Inferior parietal cortex (tissue), 1 donor: ENCODE measurements at regions not wholly inside any gene's neighbourhood (a gene's known extent, or its start where the extent isn't known, plus 50 kb on each side); places are given as distances from the start of the nearest gene placed in this dataset.

Experiments
- DNase-seq: peaks from one replicate; pipeline ENCODE4 v3.0.0-alpha.2; 2016; ENCODE audit errors: extremely low spot score

- DNase-seq: no peak
Observed at GRCh38 chr12:19953734-19954133, 414.6 kb upstream of the PDE3A start.

- DNase-seq: no peak
Observed at GRCh38 chr12:19954163-19954562, 414.2 kb upstream of the PDE3A start.

GRCh38 chr12:19957308-19958125, 410.8 kb upstream of the PDE3A start:
- DNase-seq: no peak

GRCh38 chr12:19958389-19958788, 409.9 kb upstream of the PDE3A start:
- no peak for DNase-seq

- DNase-seq: no peak
Observed at GRCh38 chr12:19959353-19959752, 409.0 kb upstream of the PDE3A start.

GRCh38 chr12:19960527-19960926, 407.8 kb upstream of the PDE3A start:
- DNase-seq: no peak

GRCh38 chr12:19962192-19962591, 406.1 kb upstream of the PDE3A start:
- DNase-seq: no peak

GRCh38 chr12:19963972-19964371, 404.4 kb upstream of the PDE3A start:
- DNase-seq: no peak

- no peak for DNase-seq
Observed at GRCh38 chr12:19964549-19964948, 403.8 kb upstream of the PDE3A start.

GRCh38 chr12:19965196-19966038, 402.9 kb upstream of the PDE3A start:
- no peak for DNase-seq

GRCh38 chr12:19967001-19967400, 401.3 kb upstream of the PDE3A start:
- no peak for DNase-seq

- DNase-seq: peak; percentile 48
Observed at GRCh38 chr12:19967431-19967830, 400.9 kb upstream of the PDE3A start.

- DNase-seq: no peak
Observed at GRCh38 chr12:19970116-19970515, 398.2 kb upstream of the PDE3A start.

- no peak for DNase-seq
Observed at GRCh38 chr12:19970821-19971220, 397.5 kb upstream of the PDE3A start.

GRCh38 chr12:19971361-19972280, 396.7 kb upstream of the PDE3A start:
- no peak for DNase-seq

- DNase-seq: no peak
Observed at GRCh38 chr12:19972325-19973288, 395.7 kb upstream of the PDE3A start.

- DNase-seq: no peak
Observed at GRCh38 chr12:19978193-19978592, 390.1 kb upstream of the PDE3A start.

GRCh38 chr12:19979584-19979983, 388.8 kb upstream of the PDE3A start:
- no peak for DNase-seq

- no peak for DNase-seq
Observed at GRCh38 chr12:19981944-19982343, 386.4 kb upstream of the PDE3A start.

- DNase-seq: no peak
Observed at GRCh38 chr12:19988001-19988400, 380.3 kb upstream of the PDE3A start.

- DNase-seq: no peak
Observed at GRCh38 chr12:19988459-19988873, 379.9 kb upstream of the PDE3A start.
